Keratinocyte (primary cell): ENCODE measurements at regions not wholly inside any gene's neighbourhood (a gene's known extent, or its start where the extent isn't known, plus 50 kb on each side); places are given as distances from the start of the nearest gene placed in this dataset.
"Not testable (repeated sequence)": the region's sequence is repeated elsewhere in the genome, so short reads cannot be mapped to it uniquely, and the experiment has no call there.

Experiments used
- EZH2 ChIP-seq: IDR thresholded peaks from one replicate; pipeline ENCODE4 v1.6.1; 2012; ENCODE audit warnings: inconsistent platforms, mild to moderate bottlenecking, low read length, moderate library complexity
- TF ChIP-seq, protein P1 (sequence below), 3 experiments: IDR thresholded peaks in 1 of 3; conservative IDR thresholded peaks in 1 of 3; optimal IDR thresholded peaks in 1 of 3; 2 replicates in 2 of 3; 3 replicates in 1 of 3; pipeline versions ENCODE3 to v1.5.1; 2011; ENCODE audit warnings: low read length in 3 of 3, mild to moderate bottlenecking in 3 of 3, moderate library complexity in 2 of 3, control low read depth in 1 of 3, inconsistent platforms in 1 of 3; ENCODE audit not compliant: insufficient read depth in 2 of 3; ENCODE audit errors: extremely low read depth in 1 of 3

- TF ChIP-seq, protein P1, sequence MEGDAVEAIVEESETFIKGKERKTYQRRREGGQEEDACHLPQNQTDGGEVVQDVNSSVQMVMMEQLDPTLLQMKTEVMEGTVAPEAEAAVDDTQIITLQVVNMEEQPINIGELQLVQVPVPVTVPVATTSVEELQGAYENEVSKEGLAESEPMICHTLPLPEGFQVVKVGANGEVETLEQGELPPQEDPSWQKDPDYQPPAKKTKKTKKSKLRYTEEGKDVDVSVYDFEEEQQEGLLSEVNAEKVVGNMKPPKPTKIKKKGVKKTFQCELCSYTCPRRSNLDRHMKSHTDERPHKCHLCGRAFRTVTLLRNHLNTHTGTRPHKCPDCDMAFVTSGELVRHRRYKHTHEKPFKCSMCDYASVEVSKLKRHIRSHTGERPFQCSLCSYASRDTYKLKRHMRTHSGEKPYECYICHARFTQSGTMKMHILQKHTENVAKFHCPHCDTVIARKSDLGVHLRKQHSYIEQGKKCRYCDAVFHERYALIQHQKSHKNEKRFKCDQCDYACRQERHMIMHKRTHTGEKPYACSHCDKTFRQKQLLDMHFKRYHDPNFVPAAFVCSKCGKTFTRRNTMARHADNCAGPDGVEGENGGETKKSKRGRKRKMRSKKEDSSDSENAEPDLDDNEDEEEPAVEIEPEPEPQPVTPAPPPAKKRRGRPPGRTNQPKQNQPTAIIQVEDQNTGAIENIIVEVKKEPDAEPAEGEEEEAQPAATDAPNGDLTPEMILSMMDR (optimal IDR thresholded peaks at IDR 0.05 in 1 of 3, IDR thresholded peaks at IDR 0.05 in 1 of 3, conservative IDR thresholded peaks at IDR 0.05 in 1 of 3; ENCODE audit: extremely low read depth in 1 of 3, insufficient read depth in 2 of 3, low read length in 3 of 3) = not testable (repeated sequence)
- not testable (repeated sequence) for TF ChIP-seq EZH2
Measured at GRCh38 chr11:106317208-106317773, 239.8 kb downstream of the AASDHPPT start.
